ENCODE measurements at regions not wholly inside any gene's neighbourhood (a gene's known extent, or its start where the extent isn't known, plus 50 kb on each side); places are given as distances from the start of the nearest gene placed in this dataset.

GRCh38 chr10:44477046-44477425 is 92.1 kb upstream of the CXCL12 start:
- no peak for TF ChIP-seq CTCF (conservative IDR thresholded peaks at IDR 0.05)
- TF ChIP-seq EZH2 (IDR thresholded peaks at IDR 0.05; ENCODE audit: low read depth): no peak

Data from PC-9 (cell line).